ENCODE measurements at regions not wholly inside any gene's neighbourhood (a gene's known extent, or its start where the extent isn't known, plus 50 kb on each side); places are given as distances from the start of the nearest gene placed in this dataset.

GRCh38 chr13:34040863-34041262, 222.9 kb downstream of the RFC3 start:
- Histone ChIP-seq H3K27ac (ENCODE audit: insufficient read depth, low read depth, low read length) (no peak overlapping the region), H4K20me1 (replicated peaks; ENCODE audit: control insufficient read depth, extremely low read depth, insufficient read depth, low read length) (no peaks in the 10 kb centered on the region), H3K27me3 (ENCODE audit: control insufficient read depth in 2 of 2, insufficient read depth in 2 of 2, low read length in 2 of 2) (no peaks in the 10 kb centered on the region), H3K9ac (replicated peaks; ENCODE audit: extremely low read depth, insufficient read depth, low read length) (no peak overlapping the region), H3K4me3 (replicated peaks in 1 of 3; ENCODE audit: insufficient read depth in 1 of 3, low read depth in 1 of 3, low read length in 3 of 3) (no peak overlapping the region), H3K9me1 (replicated peaks; ENCODE audit: control insufficient read depth, extremely low read depth, insufficient read depth, low read length) (no peaks in the 10 kb centered on the region), H3K4me2 (ENCODE audit: insufficient read depth, low read length) (no peak overlapping the region), H3K79me2 (ENCODE audit: control insufficient read depth, insufficient read depth, low read length) (no peaks in the 10 kb centered on the region), H3K9me3 (replicated peaks; ENCODE audit: control insufficient read depth, insufficient read depth, low read length) (no peaks in the 10 kb centered on the region), H3K4me1 (ENCODE audit: control insufficient read depth, extremely low read depth, insufficient read depth, low read length) (peaks cover 12% of the 10 kb centered on the region), H3K36me3 (ENCODE audit: control insufficient read depth in 2 of 2, extremely low read depth in 1 of 2, insufficient read depth in 2 of 2, low read length in 2 of 2) (no peaks in the 10 kb centered on the region), H2AFZ (ENCODE audit: low read depth, low read length) (no peak overlapping the region)
- intact Hi-C loops (cut with micrococcal nuclease) = no loop called here
- BruUV-seq (replicated peaks) = no TSS peak
- TF ChIP-seq JUN (IDR thresholded peaks at IDR 0.05; ENCODE audit: borderline replicate concordance, insufficient read depth, insufficient read length, low read depth) (peak; percentile 37), CTCF (IDR thresholded peaks at IDR 0.05; ENCODE audit: extremely low read depth in 1 of 2, insufficient read depth in 1 of 2, low read depth in 1 of 2, low read length in 2 of 2) (no peak)
- CTCF ChIA-PET = interaction anchor here (0.7 to 1.8 kb wide), 2 partner anchors 23 to 192 kb away, joined by 3 to 4 read pairs; no protein-coding TSS in a partner anchor
- dilution Hi-C loops (cut with MboI; ENCODE audit: extremely low pct_ligation_motif_present, low sequenced_read_pairs) = no loop called here
- DNase-seq (ENCODE audit: low read depth, low spot score) (peak; percentile 17), FAIRE-seq (no peak)
- POLR2A ChIA-PET = no interaction called here

- dilution Hi-C loops (cut with MboI; ENCODE audit: extremely low pct_ligation_motif_present, low sequenced_read_pairs) (no loop called here), intact Hi-C loops (cut with micrococcal nuclease) (loop anchor here (1.0 to 2.0 kb wide), 2 partner anchors 19 to 113 kb away; no protein-coding TSS in a partner anchor)
- no peak overlapping the region for H3K4me3 ChIP-seq (replicated peaks in 1 of 3; ENCODE audit: insufficient read depth in 1 of 3, low read depth in 1 of 3, low read length in 3 of 3)
- H3K79me2 ChIP-seq (ENCODE audit: control insufficient read depth, insufficient read depth, low read length) = no peaks in the 10 kb centered on the region
- no TSS peak for BruUV-seq (replicated peaks)
- H3K27ac ChIP-seq (ENCODE audit: insufficient read depth, low read depth, low read length) = no peak overlapping the region
- no peak overlapping the region for H3K9ac ChIP-seq (replicated peaks; ENCODE audit: extremely low read depth, insufficient read depth, low read length)
- H3K4me1 ChIP-seq (ENCODE audit: control insufficient read depth, extremely low read depth, insufficient read depth, low read length) = peaks cover 12% of the 10 kb centered on the region
- H4K20me1 ChIP-seq (replicated peaks; ENCODE audit: control insufficient read depth, extremely low read depth, insufficient read depth, low read length) = no peaks in the 10 kb centered on the region
- H2AFZ ChIP-seq (ENCODE audit: low read depth, low read length) = no peak overlapping the region
- H3K9me1 ChIP-seq (replicated peaks; ENCODE audit: control insufficient read depth, extremely low read depth, insufficient read depth, low read length) = no peaks in the 10 kb centered on the region
- FAIRE-seq = no peak
- no peak overlapping the region for H3K4me2 ChIP-seq (ENCODE audit: insufficient read depth, low read length)
- ChIA-PET CTCF (no interaction called here), POLR2A (no interaction called here)
- no peaks in the 10 kb centered on the region for H3K27me3 ChIP-seq (ENCODE audit: control insufficient read depth in 2 of 2, insufficient read depth in 2 of 2, low read length in 2 of 2)
- H3K36me3 ChIP-seq (ENCODE audit: control insufficient read depth in 2 of 2, extremely low read depth in 1 of 2, insufficient read depth in 2 of 2, low read length in 2 of 2) = no peaks in the 10 kb centered on the region
- no peaks in the 10 kb centered on the region for H3K9me3 ChIP-seq (replicated peaks; ENCODE audit: control insufficient read depth, insufficient read depth, low read length)
- DNase-seq (ENCODE audit: low read depth, low spot score) = no peak
- TF ChIP-seq FOS (IDR thresholded peaks at IDR 0.05; ENCODE audit: borderline replicate concordance, insufficient read depth, low read length) (no peak), GATA2 (IDR thresholded peaks at IDR 0.05; ENCODE audit: insufficient read depth, insufficient read length, low read depth, low read length) (no peak), EZH2 (IDR thresholded peaks at IDR 0.05; ENCODE audit: borderline replicate concordance, low read depth, low read length, severe bottlenecking) (no peak)
These were observed 226.1 kb downstream of the RFC3 start for GRCh38 chr13:34044041-34044440.
